GM23248 (cell line): ENCODE measurements at regions not wholly inside any gene's neighbourhood (a gene's known extent, or its start where the extent isn't known, plus 50 kb on each side); places are given as distances from the start of the nearest gene placed in this dataset.

Experiments used
- DNase-seq: peaks from one replicate; pipeline ENCODE4 v3.0.0-alpha.2; 2015
- H2AFZ ChIP-seq: fragments of 200-600 bp; sonication (generic); 2 replicates; pipeline ENCODE4 v1.6.1; 2016; ENCODE audit warnings: antibody characterized with exemption
- H3F3A ChIP-seq: fragments of 200-600 bp; sonication (generic); 2 replicates; pipeline ENCODE4 v1.6.1; 2016; ENCODE audit warnings: mild to moderate bottlenecking, antibody characterized with exemption, mixed run types; ENCODE audit not compliant: insufficient read depth
- H3K27ac ChIP-seq: fragments of 200-600 bp; sonication (generic); 2 replicates; pipeline ENCODE4 v1.5.1; 2016; ENCODE audit warnings: mild to moderate bottlenecking
- H3K27me3 ChIP-seq: fragments of 200-600 bp; sonication (generic); replicated peaks from 2 replicates; pipeline ENCODE4 v1.6.1; 2016; ENCODE audit warnings: mild to moderate bottlenecking; ENCODE audit not compliant: insufficient read depth
- H3K36me3 ChIP-seq: fragments of 200-600 bp; sonication (generic); 2 replicates; pipeline ENCODE4 v1.6.1; 2016; ENCODE audit warnings: low read depth, mild to moderate bottlenecking
- H3K4me1 ChIP-seq: fragments of 200-600 bp; sonication (generic); 2 replicates; pipeline ENCODE4 v1.6.1; 2016; ENCODE audit warnings: mild to moderate bottlenecking; ENCODE audit not compliant: insufficient read depth
- H3K4me2 ChIP-seq: fragments of 200-600 bp; sonication (generic); one replicate; pipeline ENCODE4 v1.6.1; 2016; ENCODE audit warnings: mild to moderate bottlenecking; ENCODE audit not compliant: unreplicated experiment
- H3K4me3 ChIP-seq: fragments of 200-600 bp; sonication (generic); 2 replicates; pipeline ENCODE4 v1.5.1; 2016; ENCODE audit warnings: mild to moderate bottlenecking
- H3K79me2 ChIP-seq: fragments of 200-600 bp; sonication (generic); 2 replicates; pipeline ENCODE4 v1.6.1; 2016; ENCODE audit warnings: mild to moderate bottlenecking; ENCODE audit not compliant: insufficient read depth
- H3K9ac ChIP-seq: fragments of 200-600 bp; sonication (generic); 2 replicates; pipeline ENCODE4 v1.6.1; 2016; ENCODE audit warnings: mild to moderate bottlenecking
- H3K9me2 ChIP-seq: fragments of 200-600 bp; sonication (generic); 2 replicates; pipeline ENCODE4 v1.6.1; 2016; ENCODE audit warnings: mixed run types, mild to moderate bottlenecking, moderate library complexity; ENCODE audit not compliant: insufficient read depth
- H3K9me3 ChIP-seq: fragments of 200-600 bp; sonication (generic); one replicate; pipeline ENCODE4 v1.6.1; 2017; ENCODE audit warnings: low read depth
- H4K20me1 ChIP-seq: fragments of 200-600 bp; sonication (generic); 2 replicates; pipeline ENCODE4 v1.6.0; 2016; ENCODE audit not compliant: insufficient read depth
- EZH2 ChIP-seq: fragments of 200-600 bp; sonication (generic); IDR thresholded peaks from 2 replicates; pipeline ENCODE4 v1.6.1; 2018; ENCODE audit warnings: antibody characterized with exemption, mild to moderate bottlenecking; ENCODE audit not compliant: insufficient read depth, poor library complexity, severe bottlenecking
- EZH2phosphoT487 ChIP-seq: fragments of 200-600 bp; sonication (generic); IDR thresholded peaks from 2 replicates; pipeline ENCODE4 v1.6.1; 2018; ENCODE audit warnings: antibody characterized with exemption, moderate library complexity, mild to moderate bottlenecking, low read depth; ENCODE audit not compliant: insufficient read depth
- WGBS, 2 experiments: methylation state at CpG; one replicate each; pipeline ENCODE4 v1.1.6; 2015 to 2017; ENCODE audit warnings: low lambda C conversion rate in 2 of 2, low coverage in 1 of 2; ENCODE audit errors: missing lambda C conversion rate in 2 of 2; 5-methylcytosine and 5-hydroxymethylcytosine counted together
- in situ Hi-C: fragments of 300-500 bp; cut with MboI; formaldehyde crosslinking; loops from 2 replicates; pipeline ENCODE4 v1.15.0; 2020

DNA sequence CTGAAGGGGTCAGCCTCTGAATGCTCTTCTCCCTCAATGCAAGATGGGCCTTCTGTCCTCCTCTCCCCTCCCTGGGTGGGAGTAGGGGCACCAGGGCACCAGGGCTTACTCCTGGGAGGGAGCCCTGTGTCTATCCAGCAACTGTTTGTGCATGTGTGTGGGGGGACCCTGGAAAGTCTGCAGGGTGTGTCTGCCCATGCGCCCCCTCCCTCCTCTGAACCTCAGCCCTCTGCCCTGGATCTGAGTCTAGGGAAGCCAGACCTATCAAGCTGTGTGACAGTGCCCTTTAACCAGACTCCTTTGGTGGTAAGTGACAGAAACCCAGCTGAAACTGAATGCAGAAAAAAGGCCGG lies 213.3 kb upstream of the ZNF536 start:
- Histone ChIP-seq H4K20me1 (no peaks in the 10 kb centered on the region), H3K4me1 (no peaks in the 10 kb centered on the region), H3K9ac (no peak overlapping the region), H2AFZ (no peak overlapping the region), H3F3A (no peaks in the 10 kb centered on the region), H3K9me3 (no peaks in the 10 kb centered on the region), H3K79me2 (no peaks in the 10 kb centered on the region), H3K27me3 (no peaks in the 10 kb centered on the region; the same call in 1 of the 2 replicates), H3K27ac (no peak overlapping the region), H3K4me3 (no peak overlapping the region), H3K9me2 (no peaks in the 10 kb centered on the region), H3K36me3 (no peaks in the 10 kb centered on the region), H3K4me2 (no peak overlapping the region)
- no peak for DNase-seq
- 17 to 32% methylated on average over 2 of the region's 2 CpGs for WGBS, 2 experiments
- in situ Hi-C loops, result no loop called here
- TF ChIP-seq EZH2 (no peak), EZH2phosphoT487 (no peak)

DNA sequence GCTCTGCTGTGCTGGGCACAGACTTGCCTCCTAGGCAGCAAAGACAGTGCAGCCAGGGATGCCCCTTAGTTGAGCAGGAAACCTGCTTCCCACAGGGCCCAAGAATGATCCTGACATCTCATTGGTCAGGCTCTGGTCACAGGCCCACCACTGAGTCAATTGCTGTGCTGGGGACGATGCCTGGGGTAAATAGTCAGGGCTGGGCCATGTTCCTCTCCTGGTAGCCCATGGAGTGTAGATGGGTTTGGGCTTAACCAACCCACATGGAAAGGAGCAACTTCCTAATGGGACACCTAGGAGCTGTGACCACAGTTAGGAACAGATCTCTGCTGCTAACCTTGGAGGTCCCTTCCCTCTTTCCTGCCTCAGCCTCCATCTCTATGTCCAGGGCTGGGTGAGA lies 212.5 kb upstream of the ZNF536 start:
- no peaks in the 10 kb centered on the region for H3K36me3 ChIP-seq
- H3K9ac ChIP-seq, result no peak overlapping the region
- no peak overlapping the region for H2AFZ ChIP-seq
- H3K9me3 ChIP-seq, result no peaks in the 10 kb centered on the region
- H3K4me3 ChIP-seq, result no peak overlapping the region
- in situ Hi-C loops, result no loop called here
- H3K9me2 ChIP-seq, result no peaks in the 10 kb centered on the region
- WGBS, 2 experiments, result 25 to 33% methylated on average over 1 of the region's 1 CpG
- no peaks in the 10 kb centered on the region; the same call in 1 of the 2 replicates for H3K27me3 ChIP-seq
- no peaks in the 10 kb centered on the region for H4K20me1 ChIP-seq
- TF ChIP-seq EZH2 (no peak), EZH2phosphoT487 (no peak)
- H3K4me2 ChIP-seq, result no peak overlapping the region
- H3K4me1 ChIP-seq, result no peaks in the 10 kb centered on the region
- no peaks in the 10 kb centered on the region for H3F3A ChIP-seq
- no peak for DNase-seq
- no peaks in the 10 kb centered on the region for H3K79me2 ChIP-seq
- H3K27ac ChIP-seq, result no peak overlapping the region

DNA sequence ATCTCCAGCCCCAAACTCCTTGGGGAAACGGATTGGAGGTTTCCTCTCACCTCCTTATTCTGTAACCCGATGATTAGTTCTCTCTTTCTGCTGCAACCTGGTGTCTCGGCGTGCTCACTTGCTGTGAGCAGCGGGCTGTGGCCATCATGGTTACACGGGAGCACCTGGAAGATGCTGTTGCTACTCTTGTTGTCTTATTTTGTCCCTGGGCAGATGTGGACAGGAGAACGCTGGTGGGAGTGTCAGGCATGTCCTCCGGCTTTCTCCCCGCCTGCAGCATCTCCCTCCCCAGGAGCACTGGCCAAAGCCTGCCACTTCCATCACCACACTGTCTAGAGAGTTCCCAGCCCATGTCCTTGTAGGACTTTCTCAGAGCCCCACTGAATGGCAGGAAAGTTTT lies 211.8 kb upstream of the ZNF536 start:
- Histone ChIP-seq H3K36me3 (no peaks in the 10 kb centered on the region), H2AFZ (no peak overlapping the region), H3K4me1 (no peaks in the 10 kb centered on the region), H3K9me3 (no peaks in the 10 kb centered on the region), H3K27me3 (no peaks in the 10 kb centered on the region; the same call in 1 of the 2 replicates), H3K4me3 (no peak overlapping the region), H4K20me1 (no peaks in the 10 kb centered on the region), H3K79me2 (no peaks in the 10 kb centered on the region), H3K27ac (no peak overlapping the region), H3K9ac (no peak overlapping the region), H3K4me2 (no peak overlapping the region), H3K9me2 (no peaks in the 10 kb centered on the region), H3F3A (no peaks in the 10 kb centered on the region)
- TF ChIP-seq EZH2, result no peak
- no peak for TF ChIP-seq EZH2phosphoT487
- in situ Hi-C loops, result no loop called here
- DNase-seq, result no peak
- 19 to 31% methylated on average over 9 of the region's 9 CpGs for WGBS, 2 experiments

DNA sequence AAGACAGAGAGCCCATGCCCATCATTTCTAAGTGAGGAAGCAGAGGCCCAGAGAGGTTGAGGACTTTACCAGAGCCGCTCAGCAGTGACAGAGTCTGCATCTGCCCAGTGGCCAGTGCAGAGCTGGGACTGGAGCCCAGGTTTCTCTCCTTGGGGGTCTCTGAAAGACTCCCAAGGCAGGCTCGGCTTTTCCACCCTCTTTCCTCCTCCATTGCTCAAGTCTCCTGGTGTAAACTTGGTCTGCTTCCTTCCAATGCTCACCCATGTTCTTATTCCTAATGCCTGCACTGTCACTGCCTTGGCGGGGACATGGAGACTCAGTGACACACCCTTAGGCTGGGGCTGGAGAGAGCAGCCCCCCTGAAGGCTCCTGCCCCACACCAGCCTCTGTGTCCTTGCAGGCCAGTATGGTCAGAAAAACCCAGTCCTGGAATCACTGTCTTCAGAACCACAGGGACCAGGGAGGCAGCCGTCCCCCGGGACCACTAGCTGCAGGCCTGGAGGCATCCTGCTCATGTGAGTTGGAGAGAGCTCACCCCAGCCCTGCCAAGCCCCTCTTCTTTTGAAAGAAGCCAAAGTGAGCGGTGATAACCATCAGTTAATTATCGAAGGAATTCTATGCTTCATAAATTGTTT lies 211.0 kb upstream of the ZNF536 start:
- no peaks in the 10 kb centered on the region for H4K20me1 ChIP-seq
- no peaks in the 10 kb centered on the region for H3K36me3 ChIP-seq
- no peaks in the 10 kb centered on the region; the same call in 1 of the 2 replicates for H3K27me3 ChIP-seq
- TF ChIP-seq EZH2 (no peak), EZH2phosphoT487 (no peak)
- WGBS, 2 experiments, result 40 to 48% methylated on average over 7 of the region's 7 CpGs
- no peak overlapping the region for H3K4me3 ChIP-seq
- H3K79me2 ChIP-seq, result no peaks in the 10 kb centered on the region
- no peaks in the 10 kb centered on the region for H3F3A ChIP-seq
- H3K4me1 ChIP-seq, result no peaks in the 10 kb centered on the region
- H2AFZ ChIP-seq, result no peak overlapping the region
- no peak overlapping the region for H3K4me2 ChIP-seq
- no peaks in the 10 kb centered on the region for H3K9me3 ChIP-seq
- in situ Hi-C loops, result no loop called here
- H3K9me2 ChIP-seq, result no peaks in the 10 kb centered on the region
- no peak overlapping the region for H3K27ac ChIP-seq
- no peak overlapping the region for H3K9ac ChIP-seq
- no peak for DNase-seq

DNA sequence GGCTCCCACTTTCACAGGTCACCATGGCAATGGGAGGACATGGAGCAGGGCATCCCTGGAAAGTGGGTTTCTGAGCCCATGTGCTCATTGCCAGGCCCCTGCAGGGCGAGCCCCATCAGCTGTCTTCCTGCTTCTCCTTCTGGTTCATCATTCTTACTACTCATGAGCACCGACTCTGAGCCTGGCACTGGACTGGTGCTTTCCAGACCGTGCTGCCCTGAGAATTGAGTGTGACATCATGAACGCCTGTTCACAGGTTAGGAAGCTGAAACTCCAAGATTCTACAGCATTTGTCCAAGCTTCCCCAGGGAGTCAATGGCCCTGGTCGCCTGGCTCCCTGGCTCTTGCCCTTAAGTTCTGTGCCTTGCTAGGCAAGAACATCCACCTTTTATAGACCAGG lies 210.4 kb upstream of the ZNF536 start:
- 17 to 26% methylated on average over 5 of the region's 5 CpGs for WGBS, 2 experiments

More for the DNA sequence above, 210.4 kb upstream of the ZNF536 start:
- Histone ChIP-seq H4K20me1 (no peaks in the 10 kb centered on the region), H3K27ac (no peak overlapping the region), H3K9ac (no peak overlapping the region), H3K9me2 (no peaks in the 10 kb centered on the region), H3K4me2 (no peak overlapping the region), H3K79me2 (no peaks in the 10 kb centered on the region), H3K4me1 (no peaks in the 10 kb centered on the region), H3K9me3 (no peaks in the 10 kb centered on the region), H3K4me3 (no peak overlapping the region), H2AFZ (no peak overlapping the region), H3F3A (no peaks in the 10 kb centered on the region), H3K36me3 (no peaks in the 10 kb centered on the region), H3K27me3 (no peaks in the 10 kb centered on the region)
- DNase-seq, result no peak
- TF ChIP-seq EZH2phosphoT487, result no peak
- no peak for TF ChIP-seq EZH2
- in situ Hi-C loops, result no loop called here
